GM12892 (cell line): ENCODE measurements at regions not wholly inside any gene's neighbourhood (a gene's known extent, or its start where the extent isn't known, plus 50 kb on each side); places are given as distances from the start of the nearest gene placed in this dataset.

ENCODE experiments used
- POLR2A ChIP-seq: IDR thresholded peaks from 2 replicates; pipeline ENCODE4 v1.6.1; 2011; ENCODE audit warnings: low read depth, low read length, control low read depth
- POLR2AphosphoS5 ChIP-seq: IDR thresholded peaks from 2 replicates; pipeline ENCODE4 v1.6.1; 2011; ENCODE audit warnings: low read depth, low read length, control low read depth

DNA sequence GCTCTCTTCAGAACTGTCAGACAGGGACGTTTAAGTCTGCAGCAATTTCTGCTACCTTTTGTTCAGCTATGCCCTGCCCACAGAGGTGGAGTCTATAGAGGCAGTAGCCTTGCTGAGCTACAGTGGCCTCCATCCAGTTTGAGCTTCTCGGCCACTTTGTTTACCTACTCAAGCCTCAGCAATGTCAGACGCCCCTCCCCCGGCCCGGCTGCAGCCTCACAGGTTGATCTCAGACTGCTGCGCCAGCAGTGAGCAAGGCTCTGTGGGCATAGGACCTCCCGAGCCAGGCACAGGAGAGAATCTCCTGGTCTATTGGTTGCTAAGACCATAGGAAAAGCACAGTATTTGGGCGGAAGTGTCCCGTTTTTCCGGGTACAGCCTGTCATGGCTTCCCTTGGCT is 89.9 kb upstream of the PDC start:
- TF ChIP-seq POLR2A (no peak), POLR2AphosphoS5 (no peak)
